ENCODE measurements at regions not wholly inside any gene's neighbourhood (a gene's known extent, or its start where the extent isn't known, plus 50 kb on each side); places are given as distances from the start of the nearest gene placed in this dataset.

DNA sequence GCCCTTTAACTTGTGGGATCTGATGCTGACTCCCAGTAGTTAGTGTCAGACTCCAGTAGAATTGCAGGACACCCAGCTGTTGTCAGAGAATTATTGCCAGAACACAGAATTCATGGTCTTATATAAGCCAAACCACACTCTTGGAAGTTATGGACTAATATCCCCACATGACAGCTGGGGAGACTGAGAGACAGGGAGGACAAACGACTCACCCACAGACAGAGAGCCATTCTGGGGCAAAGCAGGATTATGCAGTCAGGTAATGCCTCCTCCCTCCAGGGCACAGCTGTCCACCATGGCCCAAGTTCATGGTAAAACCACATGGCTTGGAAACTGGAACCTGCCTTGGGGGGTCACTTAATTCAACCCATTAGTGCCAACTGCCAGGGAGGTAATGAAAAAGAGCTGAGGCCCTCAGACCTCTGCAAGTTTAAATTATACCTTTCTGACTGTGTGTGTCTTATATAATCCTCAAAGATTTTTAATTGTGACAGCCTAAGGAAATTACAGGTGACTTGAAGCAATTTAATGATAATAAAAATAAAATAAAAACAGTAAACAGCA is 299.5 kb downstream of the BUD13 start:
- TF ChIP-seq, protein P1, sequence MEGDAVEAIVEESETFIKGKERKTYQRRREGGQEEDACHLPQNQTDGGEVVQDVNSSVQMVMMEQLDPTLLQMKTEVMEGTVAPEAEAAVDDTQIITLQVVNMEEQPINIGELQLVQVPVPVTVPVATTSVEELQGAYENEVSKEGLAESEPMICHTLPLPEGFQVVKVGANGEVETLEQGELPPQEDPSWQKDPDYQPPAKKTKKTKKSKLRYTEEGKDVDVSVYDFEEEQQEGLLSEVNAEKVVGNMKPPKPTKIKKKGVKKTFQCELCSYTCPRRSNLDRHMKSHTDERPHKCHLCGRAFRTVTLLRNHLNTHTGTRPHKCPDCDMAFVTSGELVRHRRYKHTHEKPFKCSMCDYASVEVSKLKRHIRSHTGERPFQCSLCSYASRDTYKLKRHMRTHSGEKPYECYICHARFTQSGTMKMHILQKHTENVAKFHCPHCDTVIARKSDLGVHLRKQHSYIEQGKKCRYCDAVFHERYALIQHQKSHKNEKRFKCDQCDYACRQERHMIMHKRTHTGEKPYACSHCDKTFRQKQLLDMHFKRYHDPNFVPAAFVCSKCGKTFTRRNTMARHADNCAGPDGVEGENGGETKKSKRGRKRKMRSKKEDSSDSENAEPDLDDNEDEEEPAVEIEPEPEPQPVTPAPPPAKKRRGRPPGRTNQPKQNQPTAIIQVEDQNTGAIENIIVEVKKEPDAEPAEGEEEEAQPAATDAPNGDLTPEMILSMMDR (IDR thresholded peaks at IDR 0.05), result no peak
- TF ChIP-seq POLR2AphosphoS5 (IDR thresholded peaks at IDR 0.05) (no peak), POLR2A (IDR thresholded peaks at IDR 0.05) (no peak)

Measured in prostate gland (tissue), 2 donors.